Uterus (tissue), 3 donors: ENCODE measurements at regions not wholly inside any gene's neighbourhood (a gene's known extent, or its start where the extent isn't known, plus 50 kb on each side); places are given as distances from the start of the nearest gene placed in this dataset.

Experiments used
- DNase-seq, 2 donors: peaks; one replicate each; pipeline ENCODE4 v3.0.0-alpha.2; 2019 to 2020
- H3K27ac ChIP-seq, 2 donors: fragments of 200-600 bp; sonication (generic); 1 replicate in 1 of 2; 2 replicates in 1 of 2; pipeline ENCODE4 v1.5.1; 2016 to 2018
- H3K27me3 ChIP-seq, 2 donors: fragments of 200-600 bp; sonication (generic); one replicate each; pipeline ENCODE4 v1.5.1; 2018 to 2019; ENCODE audit warnings: control low read depth in 1 of 2
- H3K36me3 ChIP-seq, 2 donors: fragments of 200-600 bp; sonication (generic); one replicate each; pipeline ENCODE4 v1.5.1; 2019; ENCODE audit warnings: control low read depth in 1 of 2
- H3K4me1 ChIP-seq, 2 donors: fragments of 200-600 bp; sonication (generic); one replicate each; pipeline ENCODE4 v1.5.1; 2018 to 2019; ENCODE audit warnings: control low read depth in 1 of 2
- H3K4me3 ChIP-seq, 2 donors: fragments of 200-600 bp; sonication (generic); 1 replicate in 1 of 2; 2 replicates in 1 of 2; pipeline ENCODE4 v1.5.1; 2018 to 2019; ENCODE audit warnings: mild to moderate bottlenecking in 1 of 2
- H3K9me3 ChIP-seq, 2 donors: fragments of 200-600 bp; sonication (generic); one replicate each; pipeline ENCODE4 v1.5.1; 2019; ENCODE audit warnings: control low read depth in 1 of 2
- CTCF ChIP-seq, 4 experiments: fragments of 200-600 bp in 2 of 4; fragments of 450-650 bp in 2 of 4; sonication (generic) in 2 of 4; IDR thresholded peaks; one replicate each; pipeline ENCODE4 v1.5.1; 2016 to 2019; ENCODE audit warnings: antibody characterized with exemption in 4 of 4, mild to moderate bottlenecking in 2 of 4, moderate library complexity in 1 of 4
- POLR2A ChIP-seq, 2 donors: fragments of 450-650 bp; IDR thresholded peaks; one replicate each; pipeline ENCODE4 v1.6.1; 2016; ENCODE audit warnings: antibody characterized with exemption in 2 of 2, mild to moderate bottlenecking in 1 of 2, moderate library complexity in 1 of 2
- intact Hi-C: fragments of 100-400 bp; cut with DNase I; formaldehyde crosslinking; loops from one replicate; pipeline ENCODE4 v1.15.1; 2023; ENCODE audit warnings: low total_unique reads
- donor health status: DM: yes; HTN: yes; CAD: no.

DNA sequence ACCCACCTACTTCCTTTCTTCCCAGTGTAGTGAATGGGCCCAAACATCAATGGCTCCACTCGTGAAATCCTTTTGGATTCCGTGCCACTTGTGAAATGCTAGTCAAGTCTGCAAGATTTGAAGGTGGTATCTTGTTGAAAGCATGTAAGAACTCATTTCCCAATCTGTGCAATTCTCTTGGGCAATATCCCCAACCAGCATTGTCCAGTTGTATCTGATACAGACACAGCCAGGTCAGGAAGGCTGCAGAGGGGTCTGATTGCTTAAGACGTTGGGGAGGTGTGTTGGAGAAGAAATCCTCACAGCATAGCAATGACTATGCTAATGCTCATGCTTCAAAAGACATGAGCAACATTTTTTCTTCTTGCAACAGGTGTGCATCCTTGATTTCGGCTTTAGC lies 164.8 kb downstream of the VEGFC start:
- TF ChIP-seq POLR2A (IDR thresholded peaks at IDR 0.05) (no peak), CTCF (IDR thresholded peaks at IDR 0.05) (no peak)
- intact Hi-C loops: no loop called here

GRCh38 chr4:176631611-176632010 lies 161.1 kb downstream of the VEGFC start:
- DNase-seq: no peak
- Histone ChIP-seq H3K36me3 (no peaks in the 10 kb centered on the region), H3K4me3 (no peak overlapping the region), H3K27ac (no peak overlapping the region), H3K9me3 (no peaks in the 10 kb centered on the region), H3K27me3 (no peaks in the 10 kb centered on the region), H3K4me1 (no peaks in the 10 kb centered on the region)
- intact Hi-C loops: no loop called here
- TF ChIP-seq POLR2A (IDR thresholded peaks at IDR 0.05) (no peak), CTCF (IDR thresholded peaks at IDR 0.05) (no peak)

More for the DNA sequence above, 164.8 kb downstream of the VEGFC start:
- H3K27ac ChIP-seq: no peak overlapping the region
- H3K9me3 ChIP-seq: no peaks in the 10 kb centered on the region
- H3K4me3 ChIP-seq: no peak overlapping the region
- H3K36me3 ChIP-seq: no peaks in the 10 kb centered on the region
- DNase-seq: no peak
- no peaks in the 10 kb centered on the region for H3K27me3 ChIP-seq
- H3K4me1 ChIP-seq: no peaks in the 10 kb centered on the region
